Tibial nerve (tissue), 4 donors: ENCODE measurements at regions not wholly inside any gene's neighbourhood (a gene's known extent, or its start where the extent isn't known, plus 50 kb on each side); places are given as distances from the start of the nearest gene placed in this dataset.
A peak's percentile ranks its signal among the peaks of the same experiment; 100 is the strongest.

ENCODE experiments used
- DNase-seq, 2 donors: peaks; one replicate each; pipeline ENCODE4 v3.0.0-alpha.2; 2019; ENCODE audit warnings: low spot score in 2 of 2
- H3K27ac ChIP-seq, 4 donors: fragments of 200-600 bp; sonication (generic) in 3 of 4; one replicate each; pipeline ENCODE4 v1.5.1; 2017 to 2019; ENCODE audit warnings: mild to moderate bottlenecking in 1 of 4
- H3K27me3 ChIP-seq, 2 donors: fragments of 200-600 bp; sonication (generic) in 1 of 2; one replicate each; pipeline versions ENCODE4 v1.5.1 to v1.6.0; 2017 to 2019
- H3K36me3 ChIP-seq, 3 donors: fragments of 200-600 bp; sonication (generic); one replicate each; pipeline ENCODE4 v1.5.1; 2018 to 2019
- H3K4me1 ChIP-seq, 4 donors: fragments of 200-600 bp; sonication (generic) in 3 of 4; one replicate each; pipeline ENCODE4 v1.5.1; 2017 to 2019
- H3K4me3 ChIP-seq, 4 donors: fragments of 200-600 bp; sonication (generic) in 3 of 4; one replicate each; pipeline ENCODE4 v1.5.1; 2017 to 2019; ENCODE audit warnings: mild to moderate bottlenecking in 1 of 4, moderate library complexity in 1 of 4
- H3K9me3 ChIP-seq, 4 donors: fragments of 200-600 bp; sonication (generic) in 3 of 4; one replicate each; pipeline ENCODE4 v1.5.1; 2017 to 2019
- CTCF ChIP-seq, 5 experiments: fragments of 200-600 bp in 3 of 5; fragments of 450-650 bp in 2 of 5; sonication (generic) in 3 of 5; IDR thresholded peaks; one replicate each; pipeline ENCODE4 v1.5.1; 2016 to 2019; ENCODE audit warnings: antibody characterized with exemption in 5 of 5, mild to moderate bottlenecking in 3 of 5, moderate library complexity in 2 of 5
- EP300 ChIP-seq, 2 donors: sonication (generic); formaldehyde crosslinking; IDR thresholded peaks; one replicate each; pipeline ENCODE4 v1.6.1; 2017; ENCODE audit warnings: antibody characterized with exemption in 2 of 2, mild to moderate bottlenecking in 1 of 2
- POLR2A ChIP-seq, 2 donors: fragments of 450-650 bp; IDR thresholded peaks; one replicate each; pipeline ENCODE4 v1.6.1; 2017; ENCODE audit warnings: antibody characterized with exemption in 2 of 2, mild to moderate bottlenecking in 2 of 2, moderate library complexity in 2 of 2
- WGBS, 2 donors: methylation state at CpG; one replicate each; pipeline ENCODE4 v1.1.5; 2018; 5-methylcytosine and 5-hydroxymethylcytosine counted together

GRCh38 chr2:3958465-3958864 lies 255.1 kb downstream of the DCDC2C start:
- Histone ChIP-seq H3K4me3 (no peak overlapping the region), H3K36me3 (no peaks in the 10 kb centered on the region), H3K27me3 (no peaks in the 10 kb centered on the region), H3K4me1 (no peaks in the 10 kb centered on the region), H3K27ac (no peak overlapping the region), H3K9me3 (no peaks in the 10 kb centered on the region)
- TF ChIP-seq POLR2A (IDR thresholded peaks at IDR 0.05) (no peak), CTCF (IDR thresholded peaks at IDR 0.05) (no peak), EP300 (IDR thresholded peaks at IDR 0.05) (no peak)
- DNase-seq = no peak
- WGBS, 2 donors = 54 to 63% methylated on average over 9 of the region's 9 CpGs

GRCh38 chr2:3958969-3959368 lies 255.6 kb downstream of the DCDC2C start:
- DNase-seq = no peak
- TF ChIP-seq CTCF (IDR thresholded peaks at IDR 0.05) (no peak), POLR2A (IDR thresholded peaks at IDR 0.05) (no peak), EP300 (IDR thresholded peaks at IDR 0.05) (no peak)
- WGBS, 2 donors = 54 to 58% methylated on average over 13 of the region's 13 CpGs
- Histone ChIP-seq H3K9me3 (no peaks in the 10 kb centered on the region), H3K27ac (no peak overlapping the region), H3K4me1 (no peaks in the 10 kb centered on the region), H3K27me3 (no peaks in the 10 kb centered on the region), H3K4me3 (no peak overlapping the region), H3K36me3 (no peaks in the 10 kb centered on the region)

- H3K27ac ChIP-seq = no peak overlapping the region
- no peaks in the 10 kb centered on the region for H3K4me1 ChIP-seq
- 5% methylated on average over 2 of the region's 2 CpGs for WGBS, 2 donors
- no peak overlapping the region for H3K4me3 ChIP-seq
- no peak for DNase-seq
- H3K27me3 ChIP-seq = no peaks in the 10 kb centered on the region
- no peaks in the 10 kb centered on the region for H3K36me3 ChIP-seq
- no peak for TF ChIP-seq POLR2A (IDR thresholded peaks at IDR 0.05)
- no peak for TF ChIP-seq EP300 (IDR thresholded peaks at IDR 0.05)
- TF ChIP-seq CTCF (IDR thresholded peaks at IDR 0.05) = peak; percentile 50 to 67 (median 58)
- H3K9me3 ChIP-seq = no peaks in the 10 kb centered on the region
These were observed 256.0 kb downstream of the DCDC2C start for GRCh38 chr2:3959372-3959771.

- no peaks in the 10 kb centered on the region for H3K36me3 ChIP-seq
- no peaks in the 10 kb centered on the region for H3K9me3 ChIP-seq
- no peak for DNase-seq
- TF ChIP-seq POLR2A (IDR thresholded peaks at IDR 0.05) (no peak), CTCF (IDR thresholded peaks at IDR 0.05) (no peak), EP300 (IDR thresholded peaks at IDR 0.05) (no peak)
- no peaks in the 10 kb centered on the region for H3K27me3 ChIP-seq
- no peaks in the 10 kb centered on the region for H3K4me1 ChIP-seq
- 27 to 39% methylated on average over 3 of the region's 3 CpGs for WGBS, 2 donors
- H3K27ac ChIP-seq = no peak overlapping the region
- no peak overlapping the region for H3K4me3 ChIP-seq
These were observed 256.7 kb downstream of the DCDC2C start for GRCh38 chr2:3960106-3960505.

GRCh38 chr2:3962719-3963118 lies 259.3 kb downstream of the DCDC2C start:
- H3K4me3 ChIP-seq = no peak overlapping the region
- no peaks in the 10 kb centered on the region for H3K9me3 ChIP-seq
- H3K4me1 ChIP-seq = no peaks in the 10 kb centered on the region
- no peak overlapping the region for H3K27ac ChIP-seq
- no peaks in the 10 kb centered on the region for H3K36me3 ChIP-seq
- no peak for DNase-seq
- 86 to 88% methylated on average over 5 of the region's 5 CpGs for WGBS, 2 donors
- no peaks in the 10 kb centered on the region for H3K27me3 ChIP-seq
- TF ChIP-seq EP300 (IDR thresholded peaks at IDR 0.05) = no peak
- TF ChIP-seq CTCF (IDR thresholded peaks at IDR 0.05) = no peak
- no peak for TF ChIP-seq POLR2A (IDR thresholded peaks at IDR 0.05)
